Activated CD4-positive, alpha-beta memory T cell treated with anti-CD3 and anti-CD28 coated beads, Interleukin-2, amount 10 ng/mL, durations not matched to agents 7 days and 5 days (primary cell): ENCODE measurements at regions not wholly inside any gene's neighbourhood (a gene's known extent, or its start where the extent isn't known, plus 50 kb on each side); places are given as distances from the start of the nearest gene placed in this dataset.

ENCODE experiments used
- CTCF ChIA-PET: fragments of 350-600 bp; sonication (Branson Sonifier 250); formaldehyde crosslinking; loops from one replicate; lab custom pipeline; 2021; ENCODE audit warnings: antibody characterized with exemption, inconsistent platforms; lab: Charles Lee
- POLR2A ChIA-PET: fragments of 350-600 bp; sonication (Branson Sonifier 250); formaldehyde crosslinking; loops from one replicate; lab custom pipeline; 2021; ENCODE audit warnings: antibody characterized with exemption; lab: Charles Lee
- DNase-seq: peaks from one replicate; pipeline ENCODE4 v3.0.0-alpha.2; 2020
- H3K27ac Mint-ChIP-seq: one replicate; pipeline ENCODE4 v1.8.0; 2021; ENCODE audit warnings: mild to moderate bottlenecking, mixed read lengths
- H3K27me3 Mint-ChIP-seq: one replicate; pipeline ENCODE4 v1.8.0; 2021; ENCODE audit warnings: mixed read lengths
- H3K36me3 Mint-ChIP-seq: one replicate; pipeline ENCODE4 v1.8.0; 2021; ENCODE audit warnings: low read depth, mixed read lengths
- H3K4me1 Mint-ChIP-seq: one replicate; pipeline ENCODE4 v1.8.0; 2021; ENCODE audit warnings: mixed read lengths
- H3K4me3 Mint-ChIP-seq: one replicate; pipeline ENCODE4 v1.8.0; 2021; ENCODE audit warnings: mild to moderate bottlenecking, mixed read lengths
- H3K9me3 Mint-ChIP-seq: one replicate; pipeline ENCODE4 v1.8.0; 2021; ENCODE audit warnings: mixed read lengths

DNA sequence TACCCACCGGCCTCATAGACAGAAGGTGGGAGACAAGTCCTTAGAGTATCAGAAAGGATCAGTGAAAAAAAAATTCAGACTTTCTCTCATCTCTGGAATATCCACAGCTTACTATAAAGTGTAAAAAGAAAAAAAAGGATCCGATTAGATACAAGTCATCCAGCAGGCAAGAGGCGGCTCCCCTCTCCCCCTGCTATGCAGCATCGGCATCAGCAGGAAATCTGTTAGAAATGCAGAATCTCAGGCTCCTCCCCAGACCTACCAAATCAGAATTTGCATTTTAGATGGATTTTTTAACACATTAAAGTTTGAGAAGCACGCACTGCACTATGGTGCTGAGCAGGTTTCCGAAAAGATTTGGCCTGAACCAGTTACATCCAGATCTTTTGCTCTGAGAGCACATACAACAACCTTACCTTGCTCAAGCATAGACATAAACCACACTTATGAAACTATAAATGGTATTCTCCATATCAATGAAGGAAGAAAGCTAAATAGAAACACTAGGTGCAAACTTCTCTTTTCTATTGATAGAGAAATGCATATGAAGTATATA, 117.0 kb upstream of the POU3F2 start:
- Mint-ChIP-seq H3K36me3 (no peaks in the 10 kb centered on the region), H3K4me1 (no peaks in the 10 kb centered on the region), H3K9me3 (no peaks in the 10 kb centered on the region), H3K4me3 (no peak overlapping the region), H3K27ac (no peak overlapping the region), H3K27me3 (peaks cover 17% of the 10 kb centered on the region)
- no peak for DNase-seq
- CTCF ChIA-PET = no interaction called here
- POLR2A ChIA-PET = no interaction called here

DNA sequence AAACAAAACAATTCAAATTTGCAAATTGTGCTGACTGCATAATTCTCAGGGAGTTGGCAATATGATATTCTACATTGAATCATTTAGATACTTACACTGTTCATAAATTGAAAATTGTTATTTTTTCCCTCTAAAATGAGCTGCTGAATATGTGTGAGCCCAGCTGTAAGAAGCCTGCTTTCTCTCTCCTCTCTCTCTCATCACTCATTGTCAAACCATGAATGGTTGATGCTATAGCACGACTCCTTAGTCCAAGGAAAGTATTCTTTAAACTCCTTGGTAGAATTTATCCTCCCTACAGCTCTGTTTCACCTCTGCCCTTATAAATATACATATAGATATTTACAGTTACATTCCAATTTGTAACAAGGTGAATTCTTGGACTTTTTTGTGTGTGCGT, 116.4 kb upstream of the POU3F2 start:
- H3K27ac Mint-ChIP-seq = no peak overlapping the region
- peaks cover 17% of the 10 kb centered on the region for H3K27me3 Mint-ChIP-seq
- H3K4me3 Mint-ChIP-seq = no peak overlapping the region
- no peaks in the 10 kb centered on the region for H3K9me3 Mint-ChIP-seq
- no peak for DNase-seq
- no peaks in the 10 kb centered on the region for H3K4me1 Mint-ChIP-seq
- H3K36me3 Mint-ChIP-seq = no peaks in the 10 kb centered on the region
- ChIA-PET POLR2A (no interaction called here), CTCF (no interaction called here)

DNA sequence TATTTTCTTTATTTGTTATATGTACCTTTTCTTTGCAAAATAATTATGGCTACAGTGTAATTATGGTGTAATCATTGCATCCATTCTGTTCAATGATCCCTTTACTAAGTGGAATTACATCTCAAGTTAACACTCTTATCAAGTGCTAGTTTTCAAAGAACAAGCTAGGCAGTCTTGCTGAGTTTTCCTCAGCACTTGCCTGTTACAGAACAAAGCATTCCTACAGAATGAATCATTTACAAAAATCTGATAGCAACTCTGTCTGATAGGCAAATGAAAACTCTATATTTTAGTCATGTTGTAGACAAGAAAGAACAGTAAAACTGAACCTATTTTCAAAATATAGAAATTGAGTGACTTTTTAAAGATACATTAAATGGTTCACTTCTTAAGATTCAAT, 109.8 kb upstream of the POU3F2 start:
- Mint-ChIP-seq H3K4me3 (no peak overlapping the region), H3K27me3 (peaks cover 1% of the 10 kb centered on the region), H3K27ac (no peak overlapping the region), H3K9me3 (no peaks in the 10 kb centered on the region), H3K4me1 (no peaks in the 10 kb centered on the region), H3K36me3 (no peaks in the 10 kb centered on the region)
- ChIA-PET CTCF (no interaction called here), POLR2A (no interaction called here)
- DNase-seq = no peak

DNA sequence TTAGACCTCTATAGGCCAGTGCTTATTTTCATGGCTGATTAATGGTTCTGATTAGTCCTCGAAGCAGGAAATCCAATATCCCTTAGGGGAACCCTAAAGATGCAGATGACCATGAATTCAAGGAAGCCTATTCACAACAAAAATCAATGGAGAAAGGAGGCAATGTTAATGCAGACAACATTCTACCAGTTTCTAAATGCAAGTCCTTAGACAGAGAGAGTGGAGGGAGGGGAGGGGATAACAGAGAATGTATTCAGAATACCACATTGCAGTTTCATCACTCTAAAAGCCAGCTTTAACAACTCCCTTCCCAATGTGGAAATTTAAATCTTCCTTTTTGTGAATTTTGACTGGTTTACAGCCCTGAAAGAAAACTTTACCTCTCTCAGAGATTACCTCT, 87.1 kb upstream of the POU3F2 start:
- H3K4me3 Mint-ChIP-seq = no peak overlapping the region
- DNase-seq = no peak
- H3K27me3 Mint-ChIP-seq = no peaks in the 10 kb centered on the region
- H3K27ac Mint-ChIP-seq = no peak overlapping the region
- no peaks in the 10 kb centered on the region for H3K9me3 Mint-ChIP-seq
- CTCF ChIA-PET = no interaction called here
- POLR2A ChIA-PET = no interaction called here
- no peaks in the 10 kb centered on the region for H3K4me1 Mint-ChIP-seq
- no peaks in the 10 kb centered on the region for H3K36me3 Mint-ChIP-seq

DNA sequence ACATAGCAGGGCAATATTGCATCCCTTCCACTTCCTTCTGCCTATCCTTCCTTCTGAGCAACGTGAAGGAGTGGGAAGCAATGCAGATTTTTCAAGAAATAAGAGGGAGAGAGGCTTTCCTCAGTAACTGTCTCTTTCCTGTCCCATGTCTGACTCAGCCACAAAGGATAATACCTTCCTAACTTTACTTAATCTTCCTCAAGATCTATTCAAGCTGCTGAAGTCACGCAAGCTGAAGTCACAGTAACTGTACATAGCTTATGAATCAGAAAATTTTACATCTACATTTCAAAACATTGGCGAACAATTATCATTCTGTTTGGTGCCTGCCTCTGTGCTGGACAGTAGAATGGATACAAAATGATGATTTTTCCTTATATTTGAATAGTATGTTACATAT, 86.4 kb upstream of the POU3F2 start:
- DNase-seq = no peak
- Mint-ChIP-seq H3K4me1 (no peaks in the 10 kb centered on the region), H3K9me3 (no peaks in the 10 kb centered on the region), H3K27me3 (no peaks in the 10 kb centered on the region), H3K4me3 (no peak overlapping the region), H3K27ac (no peak overlapping the region), H3K36me3 (no peaks in the 10 kb centered on the region)
- ChIA-PET CTCF (interaction anchor here (0.7 kb wide), 1 partner anchor 306 kb away, joined by 4 read pairs; no protein-coding TSS in a partner anchor), POLR2A (no interaction called here)

DNA sequence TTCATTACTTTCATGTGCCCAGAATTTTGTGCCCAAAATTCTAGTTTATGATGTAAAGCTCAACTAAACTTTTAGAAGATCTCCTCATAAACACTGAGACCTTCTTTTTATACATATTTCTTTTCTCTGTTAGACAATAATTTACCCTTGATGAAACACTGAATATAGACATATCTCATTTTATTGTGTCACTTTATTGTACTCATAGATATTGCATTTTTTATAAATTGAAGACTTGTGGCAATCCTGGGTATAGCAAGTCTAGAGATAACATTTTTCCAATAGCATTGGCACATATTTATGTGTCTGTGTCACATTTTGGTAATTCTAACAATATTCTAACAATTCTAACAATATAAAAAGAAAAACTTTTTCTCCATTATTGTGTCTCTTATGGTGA, 74.9 kb upstream of the POU3F2 start:
- ChIA-PET CTCF (no interaction called here), POLR2A (no interaction called here)
- Mint-ChIP-seq H3K27ac (no peak overlapping the region), H3K36me3 (no peaks in the 10 kb centered on the region), H3K9me3 (no peaks in the 10 kb centered on the region), H3K4me1 (peaks cover 2% of the 10 kb centered on the region), H3K27me3 (no peaks in the 10 kb centered on the region), H3K4me3 (no peak overlapping the region)
- no peak for DNase-seq

DNA sequence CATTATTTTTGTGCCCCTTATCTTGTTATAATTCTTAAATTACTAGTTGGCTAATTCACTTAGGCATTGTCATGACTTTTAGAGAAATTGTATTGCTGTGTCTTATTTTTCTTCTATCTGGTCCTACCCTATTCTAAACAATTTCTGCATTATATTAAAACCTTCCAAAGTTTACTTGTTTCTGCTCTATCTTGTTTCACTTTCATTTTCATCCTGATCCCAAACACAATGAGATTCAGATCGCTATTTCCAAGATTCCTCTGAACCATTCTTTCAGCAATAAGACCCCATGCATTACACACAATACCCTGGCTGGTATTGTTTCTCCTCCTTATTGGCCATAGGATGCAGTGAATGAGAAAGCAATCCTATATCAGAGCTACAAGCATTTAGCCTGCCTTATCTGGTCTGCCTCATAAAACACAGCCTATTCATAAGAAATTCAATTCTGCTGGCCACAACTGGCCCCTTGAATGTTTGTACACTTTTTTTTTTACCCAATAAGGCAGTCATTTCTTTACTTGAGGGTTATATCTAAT, 69.9 kb upstream of the POU3F2 start:
- Mint-ChIP-seq H3K27ac (no peak overlapping the region), H3K4me1 (peaks cover 2% of the 10 kb centered on the region), H3K4me3 (peak overlapping the region; percentile 40), H3K27me3 (peaks cover 1% of the 10 kb centered on the region), H3K36me3 (no peaks in the 10 kb centered on the region), H3K9me3 (no peaks in the 10 kb centered on the region)
- POLR2A ChIA-PET = no interaction called here
- CTCF ChIA-PET = no interaction called here
- DNase-seq = no peak

DNA sequence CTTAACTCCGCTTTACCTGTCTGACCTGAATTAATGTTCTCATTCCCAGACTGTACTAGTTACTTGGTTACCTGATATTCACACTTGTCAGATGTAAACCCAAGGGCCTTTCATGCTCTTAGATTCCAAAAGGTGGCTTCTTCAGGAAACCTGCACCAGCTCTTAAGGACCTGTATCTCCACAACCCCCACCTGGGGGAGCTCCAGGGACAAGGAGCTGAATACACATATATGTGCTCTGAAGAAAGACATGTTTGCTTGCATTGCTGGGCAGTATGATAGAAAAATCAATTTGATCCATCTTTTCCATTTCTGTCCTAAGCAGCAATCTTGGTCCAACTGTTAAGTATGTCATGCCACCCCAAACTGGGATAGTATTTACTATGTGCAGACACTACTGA, 64.8 kb upstream of the POU3F2 start:
- Mint-ChIP-seq H3K27me3 (peaks cover 12% of the 10 kb centered on the region), H3K9me3 (no peaks in the 10 kb centered on the region), H3K4me1 (no peaks in the 10 kb centered on the region), H3K27ac (no peak overlapping the region), H3K4me3 (no peak overlapping the region), H3K36me3 (no peaks in the 10 kb centered on the region)
- ChIA-PET CTCF (interaction anchor here (1.2 to 1.3 kb wide), 2 partner anchors 75 to 350 kb away, joined by 4 to 5 read pairs; no protein-coding TSS in a partner anchor), POLR2A (interaction anchor here (0.6 kb wide), 1 partner anchor 68 kb away, joined by 3 read pairs; no protein-coding TSS in a partner anchor)
- no peak for DNase-seq

DNA sequence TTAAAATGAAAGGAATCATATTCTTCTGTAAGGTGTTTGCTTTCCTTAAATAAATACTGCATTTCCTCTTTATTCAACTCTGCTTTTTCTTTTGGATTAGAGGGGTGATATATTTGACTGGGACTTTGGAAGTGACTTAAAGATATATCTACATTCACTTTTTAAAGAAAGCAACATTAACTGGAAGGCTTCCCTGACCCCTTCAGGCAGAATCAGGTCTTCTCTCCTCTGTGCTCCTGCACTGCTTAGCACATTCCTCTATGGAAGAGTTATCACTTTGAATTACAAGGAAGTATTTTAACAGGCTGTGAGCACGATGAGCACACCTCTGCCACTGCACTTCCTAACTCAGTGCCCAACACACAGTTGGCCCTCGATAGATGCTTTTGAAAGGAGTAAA, 59.2 kb upstream of the POU3F2 start:
- Mint-ChIP-seq H3K4me1 (peaks cover 4% of the 10 kb centered on the region), H3K27me3 (peaks cover 28% of the 10 kb centered on the region), H3K27ac (no peak overlapping the region), H3K36me3 (no peaks in the 10 kb centered on the region), H3K4me3 (no peak overlapping the region), H3K9me3 (no peaks in the 10 kb centered on the region)
- CTCF ChIA-PET = no interaction called here
- POLR2A ChIA-PET = no interaction called here
- DNase-seq = no peak

DNA sequence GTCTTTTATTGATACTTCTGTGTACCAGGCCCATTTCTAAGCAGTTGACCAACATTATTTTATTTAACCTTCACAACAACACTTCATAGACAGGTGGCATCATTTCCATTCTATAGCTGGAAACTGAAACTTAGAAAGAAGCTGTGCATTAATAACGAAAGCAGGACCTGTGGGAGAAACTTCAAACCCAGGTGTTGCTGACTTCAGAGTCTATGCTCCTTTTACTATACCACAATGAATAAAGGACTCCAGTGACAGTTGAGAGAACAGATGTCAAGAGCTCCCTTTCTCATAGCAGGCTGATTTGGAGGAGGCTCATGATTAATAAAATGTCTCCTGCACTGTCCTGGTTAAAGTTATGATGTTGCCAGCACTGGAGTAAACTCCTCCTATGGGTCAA, 56.6 kb upstream of the POU3F2 start:
- Mint-ChIP-seq H3K4me1 (peaks cover 4% of the 10 kb centered on the region), H3K9me3 (no peaks in the 10 kb centered on the region), H3K4me3 (no peak overlapping the region), H3K27me3 (peaks cover 31% of the 10 kb centered on the region), H3K36me3 (no peaks in the 10 kb centered on the region), H3K27ac (no peak overlapping the region)
- ChIA-PET POLR2A (no interaction called here), CTCF (no interaction called here)
- no peak for DNase-seq

DNA sequence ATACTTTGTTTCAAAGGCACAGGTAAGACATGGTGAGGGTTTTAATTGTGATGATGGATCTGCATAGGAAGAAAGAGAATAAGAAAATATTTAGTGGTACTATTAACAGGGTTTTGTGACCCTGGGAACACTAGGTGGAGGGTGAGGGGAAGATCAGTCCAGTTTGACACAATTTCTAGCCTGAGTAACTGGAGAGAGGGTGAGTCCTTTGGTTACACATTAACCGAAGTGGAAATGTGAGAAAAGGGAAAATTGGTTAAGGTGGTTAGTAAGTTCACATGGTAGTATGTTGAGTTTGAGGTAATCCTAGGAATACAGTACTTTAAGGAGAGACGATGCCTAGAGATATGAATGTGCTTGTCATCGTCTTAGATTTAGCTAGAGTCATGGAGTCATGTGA, 54.8 kb upstream of the POU3F2 start:
- Mint-ChIP-seq H3K36me3 (no peaks in the 10 kb centered on the region), H3K4me3 (no peak overlapping the region), H3K4me1 (peaks cover 4% of the 10 kb centered on the region), H3K27ac (no peak overlapping the region), H3K9me3 (no peaks in the 10 kb centered on the region), H3K27me3 (peaks cover 29% of the 10 kb centered on the region)
- POLR2A ChIA-PET = no interaction called here
- CTCF ChIA-PET = no interaction called here
- DNase-seq = no peak

DNA sequence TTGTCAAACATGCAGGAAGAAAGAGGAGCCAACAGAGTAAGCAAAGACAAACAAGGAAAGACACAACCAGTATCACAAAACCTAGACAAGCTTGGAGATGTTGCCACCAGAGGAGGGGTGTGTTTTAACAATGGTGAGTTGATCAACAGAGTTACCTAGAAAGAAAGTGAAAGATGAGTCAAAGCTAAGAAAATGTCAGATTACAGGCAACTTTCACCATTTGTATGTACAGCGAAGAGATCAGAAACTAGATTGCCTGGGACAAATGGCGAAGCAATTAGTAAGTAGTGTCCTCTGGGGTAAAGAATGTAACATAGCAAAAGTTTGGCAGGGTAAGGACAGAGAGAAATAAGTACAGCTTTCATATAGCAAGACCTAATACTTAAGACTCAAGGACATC, 51.6 kb upstream of the POU3F2 start:
- peaks cover 4% of the 10 kb centered on the region for H3K4me1 Mint-ChIP-seq
- POLR2A ChIA-PET = no interaction called here
- CTCF ChIA-PET = interaction anchor here (0.7 kb wide), 1 partner anchor 127 kb away, joined by 3 read pairs; no protein-coding TSS in a partner anchor

DNA sequence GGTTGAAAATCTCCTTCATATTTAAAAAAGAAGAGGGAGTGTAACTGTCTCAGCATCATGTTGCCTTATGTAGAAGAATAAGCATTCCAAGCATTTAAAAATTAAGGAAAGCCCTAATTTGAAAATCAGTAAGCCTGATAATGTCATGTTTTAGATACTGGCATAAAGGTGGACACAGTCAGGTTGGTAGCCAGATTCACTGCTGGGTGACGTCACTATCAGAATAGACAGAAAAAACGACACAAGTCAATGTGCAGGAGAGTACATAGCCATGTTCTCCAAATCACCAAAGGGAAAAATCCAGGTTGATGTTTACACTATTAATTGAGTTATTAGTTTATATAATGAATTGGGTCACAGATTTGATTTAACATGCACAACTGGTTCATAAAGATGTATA, 50.8 kb upstream of the POU3F2 start:
- ChIA-PET CTCF (no interaction called here), POLR2A (no interaction called here)
- DNase-seq = no peak
- Mint-ChIP-seq H3K4me1 (no peaks in the 10 kb centered on the region), H3K9me3 (no peaks in the 10 kb centered on the region), H3K36me3 (no peaks in the 10 kb centered on the region), H3K27me3 (peaks cover 29% of the 10 kb centered on the region), H3K27ac (no peak overlapping the region), H3K4me3 (no peak overlapping the region)

More for the DNA sequence above, 51.6 kb upstream of the POU3F2 start:
- Mint-ChIP-seq H3K36me3 (no peaks in the 10 kb centered on the region), H3K4me3 (no peak overlapping the region), H3K27ac (no peak overlapping the region), H3K9me3 (no peaks in the 10 kb centered on the region), H3K27me3 (peaks cover 33% of the 10 kb centered on the region)
- DNase-seq = no peak
